K562 (cell line): ENCODE measurements at regions not wholly inside any gene's neighbourhood (a gene's known extent, or its start where the extent isn't known, plus 50 kb on each side); places are given as distances from the start of the nearest gene placed in this dataset.

Experiments used
- ATAC-seq: fragments of 200-7000 bp; cut with Tn5 transposase; 3 replicates; pipeline ENCODE4 v1.9.1; 2020; ENCODE audit warnings: moderate library complexity
- BruUV-seq: library from RNA; stranded (reverse); fragments of 400-500 nt; replicated peaks from 2 replicates; lab custom pipeline; 2021; lab: Mats Ljungman, UMichigan
- CTCF ChIA-PET: fragments of 300-600 bp; formaldehyde crosslinking; extraction: SDS; loops from one replicate; lab custom pipeline; 2021; ENCODE audit warnings: low intra/inter-chr PET ratio; lab: Yijun Ruan, JAX
- POLR2A ChIA-PET: fragments of 300-600, 350-650 bp; sonication (Branson Sonifier 250); formaldehyde crosslinking; extraction: SDS; loops from one replicate; lab custom pipeline; 2021; ENCODE audit warnings: antibody characterized with exemption, inconsistent platforms; lab: Yijun Ruan, JAX
- DNase-seq, 4 experiments: peaks; one replicate each; pipeline versions ENCODE4 v3.0.0 to v3.0.0-alpha.2; 2011 to 2018; ENCODE audit warnings: low spot score in 3 of 4, mixed read lengths in 3 of 4; ENCODE audit errors: extremely low read depth in 1 of 4
- FAIRE-seq: peaks from 2 replicates; lab custom pipeline; 2011; peaks lifted over from hg19 to GRCh38; lab: Jason Lieb, UNC
- H2AFZ ChIP-seq: 2 replicates; pipeline ENCODE4 v1.6.0; 2011; ENCODE audit warnings: low read depth, low read length, control low read depth, inconsistent platforms
- H3K27ac ChIP-seq: fragments of 200-600 bp; 3 replicates; pipeline ENCODE4 v1.8.0; 2011; ENCODE audit warnings: low read depth, mild to moderate bottlenecking, control low read depth, inconsistent platforms, low read length, moderate library complexity, mixed read lengths; ENCODE audit errors: extremely low read depth
- H3K27me3 ChIP-seq, 2 experiments: fragments of 300-600 bp in 1 of 2; 2 replicates in 1 of 2; 3 replicates in 1 of 2; pipeline versions ENCODE4 v1.6.0 to v1.8.0; 2011; ENCODE audit warnings: inconsistent platforms in 2 of 2, low read length in 2 of 2, mild to moderate bottlenecking in 1 of 2, mixed read lengths in 1 of 2, moderate library complexity in 1 of 2; ENCODE audit not compliant: control insufficient read depth in 2 of 2, insufficient read depth in 2 of 2
- H3K36me3 ChIP-seq: fragments of 300-600 bp; 3 replicates; pipeline ENCODE4 v1.8.0; 2011; ENCODE audit warnings: mild to moderate bottlenecking, low read length, inconsistent platforms; ENCODE audit not compliant: control insufficient read depth, insufficient read depth
- H3K4me1 ChIP-seq, 2 experiments: fragments of 200-600 bp in 1 of 2; replicated peaks in 1 of 2; 2 replicates in 1 of 2; 3 replicates in 1 of 2; pipeline versions ENCODE4 v1.5.1 to v1.8.0; 2011; ENCODE audit warnings: inconsistent platforms in 2 of 2, low read length in 2 of 2, mild to moderate bottlenecking in 1 of 2, mixed read lengths in 1 of 2, moderate library complexity in 1 of 2; ENCODE audit not compliant: control insufficient read depth in 2 of 2, insufficient read depth in 2 of 2
- H3K4me2 ChIP-seq: 2 replicates; pipeline ENCODE4 v1.6.1; 2011; ENCODE audit warnings: low read length, control low read depth, inconsistent platforms, mixed read lengths; ENCODE audit not compliant: insufficient read depth
- H3K4me3 ChIP-seq: fragments of 200-600 bp; sonication (generic), shearing (Covaris generic); 2 replicates; pipeline ENCODE4 v1.5.1; 2016; ENCODE audit warnings: control low read depth, inconsistent platforms
- H3K79me2 ChIP-seq: fragments of 200-600 bp; 3 replicates; pipeline ENCODE4 v1.8.0; 2011; ENCODE audit warnings: low read length, inconsistent platforms; ENCODE audit not compliant: control insufficient read depth, insufficient read depth
- H3K9ac ChIP-seq, 2 experiments: 2 replicates each; pipeline versions ENCODE4 v1.6.0 to v1.6.1; 2011; ENCODE audit warnings: low read depth in 2 of 2, low read length in 2 of 2, control low read depth in 1 of 2, inconsistent platforms in 1 of 2, mild to moderate bottlenecking in 1 of 2, mixed read lengths in 1 of 2; ENCODE audit not compliant: insufficient read depth in 1 of 2
- H3K9me1 ChIP-seq: one replicate; pipeline ENCODE4 v1.6.0; 2011; ENCODE audit warnings: inconsistent platforms, mild to moderate bottlenecking, low read length, moderate library complexity; ENCODE audit not compliant: control insufficient read depth, insufficient read depth
- H3K9me3 ChIP-seq: replicated peaks from 2 replicates; pipeline ENCODE4 v1.5.1; 2011; ENCODE audit warnings: low read depth, low read length, inconsistent platforms; ENCODE audit not compliant: control insufficient read depth, insufficient read depth
- H4K20me1 ChIP-seq: replicated peaks from 2 replicates; pipeline ENCODE4 v1.6.1; 2011; ENCODE audit warnings: low read length, inconsistent platforms, mixed read lengths; ENCODE audit not compliant: control insufficient read depth, insufficient read depth
- ATF1 ChIP-seq, 2 experiments: fragments of 450-650 bp in 1 of 2; IDR thresholded peaks; 2 replicates each; pipeline ENCODE4 v1.6.1; 2016; ENCODE audit warnings: missing compliant biosample characterization in 1 of 2, missing genetic modification characterization in 1 of 2
- ATF3 ChIP-seq, 2 experiments: fragments of 450-650 bp in 1 of 2; sonication (generic) in 1 of 2; formaldehyde crosslinking in 1 of 2; IDR thresholded peaks in 1 of 2; conservative IDR thresholded peaks in 1 of 2; 2 replicates each; pipeline versions ENCODE4 v1.6.1 to v1.8.1; 2016 to 2023; ENCODE audit warnings: mild to moderate bottlenecking in 2 of 2, moderate library complexity in 2 of 2, inconsistent platforms in 1 of 2, missing genetic modification reagents in 1 of 2
- FOXA3 ChIP-seq, 2 experiments: fragments of 450-650 bp in 1 of 2; sonication (generic) in 1 of 2; formaldehyde crosslinking; IDR thresholded peaks in 1 of 2; conservative IDR thresholded peaks in 1 of 2; 2 replicates each; pipeline versions ENCODE4 v1.4.0 to v1.8.0; 2020 to 2022; ENCODE audit warnings: mild to moderate bottlenecking in 2 of 2, missing genetic modification reagents in 1 of 2
- JUNB ChIP-seq: fragments of 450-650 bp; formaldehyde crosslinking; conservative IDR thresholded peaks from 2 replicates; pipeline ENCODE4 v1.4.0; 2020; ENCODE audit warnings: mild to moderate bottlenecking
- KLF13 ChIP-seq: fragments of 450-650 bp; IDR thresholded peaks from 2 replicates; pipeline ENCODE4 v1.6.1; 2016; ENCODE audit warnings: missing genetic modification characterization, low read depth, mild to moderate bottlenecking, missing compliant biosample characterization, moderate library complexity, borderline replicate concordance
- NFIX ChIP-seq: fragments of 250-450 bp; sonication (Bioruptor Pico); IDR thresholded peaks from 2 replicates; pipeline ENCODE4 v1.4.0; 2020; ENCODE audit warnings: low read depth, mild to moderate bottlenecking, moderate library complexity
- NR1H2 ChIP-seq: sonication (generic); formaldehyde crosslinking; IDR thresholded peaks from 2 replicates; pipeline ENCODE4 v1.4.0; 2020; ENCODE audit warnings: mild to moderate bottlenecking, missing genetic modification reagents
- ZNF311 ChIP-seq: fragments of 250-450 bp; sonication (Bioruptor Pico); IDR thresholded peaks from 2 replicates; pipeline ENCODE4 v1.4.0; 2020; ENCODE audit warnings: mild to moderate bottlenecking, moderate library complexity
- ZNF347 ChIP-seq: fragments of 450-650 bp; formaldehyde crosslinking; IDR thresholded peaks from 2 replicates; pipeline ENCODE4 v1.4.0; 2020; ENCODE audit warnings: low read depth, mild to moderate bottlenecking, moderate library complexity
- ZNF609 ChIP-seq: sonication (generic); formaldehyde crosslinking; IDR thresholded peaks from 2 replicates; pipeline ENCODE4 v1.8.1; 2023; ENCODE audit warnings: missing genetic modification reagents, mild to moderate bottlenecking, borderline replicate concordance
- ZNF766 ChIP-seq: fragments of 200-800 bp; sonication (Bioruptor generic); conservative IDR thresholded peaks from 2 replicates; pipeline ENCODE4 v1.6.1; 2016; ENCODE audit warnings: missing genetic modification characterization, missing compliant biosample characterization
- WGBS: fragments of 100-300 bp; shearing (Covaris generic); methylation state at CpG from one replicate; pipeline ENCODE4 v1.1.6; 2016; ENCODE audit warnings: low coverage, mixed read lengths; ENCODE audit not compliant: insufficient coverage; ENCODE audit errors: missing lambda C conversion rate; 5-methylcytosine and 5-hydroxymethylcytosine counted together
- in situ Hi-C: fragments of 300-500 bp; cut with MboI; formaldehyde crosslinking; loops from 4 replicates; pipeline ENCODE4 v1.15.0; 2018; ENCODE audit warnings: inconsistent platforms, mixed read lengths
- intact Hi-C: fragments of 100-400 bp; cut with micrococcal nuclease; formaldehyde crosslinking; loops from 2 replicates; pipeline ENCODE4 v1.14.2; 2022
- TF ChIP-seq, protein P1 (sequence below): fragments of 450-650 bp; IDR thresholded peaks from one replicate; pipeline ENCODE4 v1.6.1; 2018; ENCODE audit warnings: mild to moderate bottlenecking, moderate library complexity; ENCODE audit not compliant: partially characterized antibody
- TF ChIP-seq, protein P2 (sequence below): fragments of 450-650 bp; conservative IDR thresholded peaks from 2 replicates; pipeline ENCODE4 v1.6.1; 2016; ENCODE audit warnings: missing genetic modification characterization, low read depth, mild to moderate bottlenecking, control low read depth, missing compliant biosample characterization

DNA sequence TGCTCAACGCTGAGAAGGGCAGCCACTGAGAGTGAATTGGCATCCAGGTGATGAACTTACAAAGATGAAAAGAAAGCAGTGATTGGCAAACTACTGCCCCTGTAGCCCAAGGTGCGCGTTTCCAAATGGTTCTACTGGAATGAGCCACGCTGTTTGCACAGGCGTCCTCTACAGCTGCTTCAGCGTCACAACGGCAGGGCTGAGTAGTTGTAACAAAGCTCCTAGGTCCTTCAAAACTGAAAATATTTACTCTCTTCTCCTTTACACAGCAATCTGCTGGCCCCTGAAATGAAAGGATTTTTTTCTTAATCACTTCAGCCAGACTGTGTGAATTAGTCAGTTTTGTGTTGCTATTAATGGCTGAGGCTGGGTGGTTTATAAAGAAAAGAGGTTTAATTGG, 107.2 kb upstream of the FOXF1 start:
- BruUV-seq: no TSS peak
- Histone ChIP-seq H3K9me3 (no peaks in the 10 kb centered on the region), H3K9ac (no peak overlapping the region), H3K79me2 (no peaks in the 10 kb centered on the region), H3K36me3 (no peaks in the 10 kb centered on the region), H3K4me1 (peaks cover 0 to 5% of the 10 kb centered on the region in 2 experiments; a peak in 1 of 5 replicates), H3K9me1 (no peaks in the 10 kb centered on the region), H3K4me3 (no peak overlapping the region), H4K20me1 (peaks cover 3% of the 10 kb centered on the region; the same call in 1 of the 2 replicates), H3K4me2 (no peak overlapping the region), H3K27me3 (peaks cover 13 to 59% of the 10 kb centered on the region in 2 experiments), H3K27ac (no peak overlapping the region), H2AFZ (no peak overlapping the region)
- no peak for ATAC-seq
- no peak for FAIRE-seq
- TF ChIP-seq ATF1 (CRISPR knock-in tag; IDR thresholded peaks at IDR 0.05) (no peak), ATF1 (tag; IDR thresholded peaks at IDR 0.05) (no peak), ZNF766 (CRISPR knock-in tag) (no peak), NFIX (CRISPR knock-in tag) (no peak), JUNB (CRISPR knock-in tag) (no peak), KLF13 (tag) (no peak), FOXA3 (CRISPR knock-in tag; conservative IDR thresholded peaks at IDR 0.05 in 1 of 2, IDR thresholded peaks at IDR 0.05 in 1 of 2) (no peak), NR1H2 (CRISPR knock-in tag) (no peak), ATF3 (IDR thresholded peaks at IDR 0.05) (no peak), ATF3 (CRISPR knock-in tag; conservative IDR thresholded peaks at IDR 0.05) (no peak), ZNF347 (no peak), ZNF609 (no peak), ZNF311 (CRISPR knock-in tag) (no peak)
- TF ChIP-seq, protein P1, sequence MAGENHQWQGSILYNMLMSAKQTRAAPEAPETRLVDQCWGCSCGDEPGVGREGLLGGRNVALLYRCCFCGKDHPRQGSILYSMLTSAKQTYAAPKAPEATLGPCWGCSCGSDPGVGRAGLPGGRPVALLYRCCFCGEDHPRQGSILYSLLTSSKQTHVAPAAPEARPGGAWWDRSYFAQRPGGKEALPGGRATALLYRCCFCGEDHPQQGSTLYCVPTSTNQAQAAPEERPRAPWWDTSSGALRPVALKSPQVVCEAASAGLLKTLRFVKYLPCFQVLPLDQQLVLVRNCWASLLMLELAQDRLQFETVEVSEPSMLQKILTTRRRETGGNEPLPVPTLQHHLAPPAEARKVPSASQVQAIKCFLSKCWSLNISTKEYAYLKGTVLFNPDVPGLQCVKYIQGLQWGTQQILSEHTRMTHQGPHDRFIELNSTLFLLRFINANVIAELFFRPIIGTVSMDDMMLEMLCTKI: no peak
- TF ChIP-seq, protein P2, sequence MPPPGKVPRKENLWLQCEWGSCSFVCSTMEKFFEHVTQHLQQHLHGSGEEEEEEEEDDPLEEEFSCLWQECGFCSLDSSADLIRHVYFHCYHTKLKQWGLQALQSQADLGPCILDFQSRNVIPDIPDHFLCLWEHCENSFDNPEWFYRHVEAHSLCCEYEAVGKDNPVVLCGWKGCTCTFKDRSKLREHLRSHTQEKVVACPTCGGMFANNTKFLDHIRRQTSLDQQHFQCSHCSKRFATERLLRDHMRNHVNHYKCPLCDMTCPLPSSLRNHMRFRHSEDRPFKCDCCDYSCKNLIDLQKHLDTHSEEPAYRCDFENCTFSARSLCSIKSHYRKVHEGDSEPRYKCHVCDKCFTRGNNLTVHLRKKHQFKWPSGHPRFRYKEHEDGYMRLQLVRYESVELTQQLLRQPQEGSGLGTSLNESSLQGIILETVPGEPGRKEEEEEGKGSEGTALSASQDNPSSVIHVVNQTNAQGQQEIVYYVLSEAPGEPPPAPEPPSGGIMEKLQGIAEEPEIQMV (tag): no peak
- DNase-seq: no peak
- in situ Hi-C loops: no loop called here
- WGBS: 0% methylated on average over 7 of the region's 7 CpGs
- CTCF ChIA-PET: no interaction called here
- intact Hi-C loops: no loop called here
- POLR2A ChIA-PET: interaction anchor here (0.6 kb wide), 1 partner anchor 17 kb away, joined by 3 read pairs; no protein-coding TSS in a partner anchor
